Loucy (cell line): ENCODE measurements at regions not wholly inside any gene's neighbourhood (a gene's known extent, or its start where the extent isn't known, plus 50 kb on each side); places are given as distances from the start of the nearest gene placed in this dataset.

ENCODE experiments used
- EZH2phosphoT487 ChIP-seq: fragments of 200-600 bp; IDR thresholded peaks from 2 replicates; pipeline ENCODE4 v1.6.1; 2018; ENCODE audit warnings: antibody characterized with exemption, mild to moderate bottlenecking, moderate library complexity, borderline replicate concordance
- TF ChIP-seq, protein P1 (sequence below): fragments of 200-600 bp; sonication (generic); conservative IDR thresholded peaks from 2 replicates; pipeline ENCODE4 v1.5.1; 2014; ENCODE audit warnings: mild to moderate bottlenecking, antibody characterized with exemption, low read length

DNA sequence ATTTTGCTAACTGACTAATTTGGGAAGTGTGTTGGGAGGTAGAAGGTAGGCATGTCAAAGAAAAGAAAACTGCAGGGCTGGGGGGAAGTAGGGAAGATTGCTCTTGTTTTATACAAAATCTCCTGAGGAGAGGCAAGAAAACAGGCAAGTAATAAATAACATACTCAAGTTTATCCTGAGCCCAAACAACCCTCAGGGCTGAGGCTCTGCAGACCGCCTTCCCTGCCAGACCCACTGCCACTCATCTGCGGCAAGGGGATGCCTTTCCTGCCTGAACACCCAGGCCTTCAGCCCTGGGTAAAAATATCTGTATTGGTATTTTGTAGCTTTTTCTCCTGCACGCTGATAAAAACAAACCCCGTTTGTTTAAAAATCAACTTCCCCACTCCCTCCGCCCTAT is 399.8 kb upstream of the NFE2L3 start:
- TF ChIP-seq, protein P1, sequence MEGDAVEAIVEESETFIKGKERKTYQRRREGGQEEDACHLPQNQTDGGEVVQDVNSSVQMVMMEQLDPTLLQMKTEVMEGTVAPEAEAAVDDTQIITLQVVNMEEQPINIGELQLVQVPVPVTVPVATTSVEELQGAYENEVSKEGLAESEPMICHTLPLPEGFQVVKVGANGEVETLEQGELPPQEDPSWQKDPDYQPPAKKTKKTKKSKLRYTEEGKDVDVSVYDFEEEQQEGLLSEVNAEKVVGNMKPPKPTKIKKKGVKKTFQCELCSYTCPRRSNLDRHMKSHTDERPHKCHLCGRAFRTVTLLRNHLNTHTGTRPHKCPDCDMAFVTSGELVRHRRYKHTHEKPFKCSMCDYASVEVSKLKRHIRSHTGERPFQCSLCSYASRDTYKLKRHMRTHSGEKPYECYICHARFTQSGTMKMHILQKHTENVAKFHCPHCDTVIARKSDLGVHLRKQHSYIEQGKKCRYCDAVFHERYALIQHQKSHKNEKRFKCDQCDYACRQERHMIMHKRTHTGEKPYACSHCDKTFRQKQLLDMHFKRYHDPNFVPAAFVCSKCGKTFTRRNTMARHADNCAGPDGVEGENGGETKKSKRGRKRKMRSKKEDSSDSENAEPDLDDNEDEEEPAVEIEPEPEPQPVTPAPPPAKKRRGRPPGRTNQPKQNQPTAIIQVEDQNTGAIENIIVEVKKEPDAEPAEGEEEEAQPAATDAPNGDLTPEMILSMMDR, result no peak
- TF ChIP-seq EZH2phosphoT487, result no peak
